SK-N-SH treated with all-trans-retinoic acid at 6 μM for 48 hours (cell line): ENCODE measurements at regions not wholly inside any gene's neighbourhood (a gene's known extent, or its start where the extent isn't known, plus 50 kb on each side); places are given as distances from the start of the nearest gene placed in this dataset.

Source experiments
- ATAC-seq: fragments of 200-7000 bp; cut with Tn5 transposase; 3 replicates; pipeline ENCODE4 v1.9.1; 2020; ENCODE audit warnings: mild to moderate bottlenecking, moderate library complexity
- ARNTL ChIP-seq: fragments of 450-650 bp; formaldehyde crosslinking; IDR thresholded peaks from 2 replicates; pipeline ENCODE4 v1.5.0; 2020; ENCODE audit warnings: low read depth, mild to moderate bottlenecking, moderate library complexity, borderline replicate concordance
- BACH2 ChIP-seq: fragments of 250-450 bp; sonication (Bioruptor Pico); IDR thresholded peaks from 2 replicates; pipeline ENCODE4 v1.9.0; 2021; ENCODE audit warnings: mild to moderate bottlenecking, borderline replicate concordance
- CREB5 ChIP-seq: fragments of 250-450 bp; sonication (Bioruptor Pico); IDR thresholded peaks from 2 replicates; pipeline ENCODE4 v1.5.1; 2020; ENCODE audit warnings: low read depth, mild to moderate bottlenecking, moderate library complexity
- CSDC2 ChIP-seq: fragments of 250-450 bp; sonication (Bioruptor Pico); IDR thresholded peaks from 2 replicates; pipeline ENCODE4 v1.5.0; 2020; ENCODE audit warnings: mild to moderate bottlenecking, moderate library complexity
- CSRNP3 ChIP-seq: fragments of 250-450 bp; sonication (Bioruptor Pico); IDR thresholded peaks from 2 replicates; pipeline ENCODE4 v1.5.1; 2021; ENCODE audit warnings: mild to moderate bottlenecking, moderate library complexity
- ESRRG ChIP-seq: fragments of 250-450 bp; sonication (Bioruptor Pico); IDR thresholded peaks from 2 replicates; pipeline ENCODE4 v1.6.1; 2021; ENCODE audit warnings: mild to moderate bottlenecking
- GLIS3 ChIP-seq: fragments of 250-450 bp; sonication (Bioruptor Pico); IDR thresholded peaks from 2 replicates; pipeline ENCODE4 v1.5.0; 2020; ENCODE audit warnings: mild to moderate bottlenecking, moderate library complexity
- ISL1 ChIP-seq: fragments of 250-450 bp; sonication (Bioruptor Pico); IDR thresholded peaks from 2 replicates; pipeline ENCODE4 v2.1.2; 2022; ENCODE audit warnings: mild to moderate bottlenecking, moderate library complexity
- OSR1 ChIP-seq: fragments of 250-450 bp; sonication (Bioruptor Pico); IDR thresholded peaks from 2 replicates; pipeline ENCODE4 v1.8.0; 2022; ENCODE audit warnings: moderate library complexity, mild to moderate bottlenecking, inconsistent platforms
- PATZ1 ChIP-seq: fragments of 250-450 bp; sonication (Bioruptor Pico); IDR thresholded peaks from 2 replicates; pipeline ENCODE4 v1.8.0; 2020; ENCODE audit warnings: mild to moderate bottlenecking, moderate library complexity, borderline replicate concordance
- POU6F1 ChIP-seq: fragments of 250-450 bp; sonication (Bioruptor Pico); IDR thresholded peaks from 2 replicates; pipeline ENCODE4 v1.8.0; 2021; ENCODE audit warnings: low read depth, mild to moderate bottlenecking, moderate library complexity, borderline replicate concordance
- RARB ChIP-seq: fragments of 250-450 bp; sonication (Bioruptor Pico); IDR thresholded peaks from 2 replicates; pipeline ENCODE4 v1.8.0; 2021; ENCODE audit warnings: mild to moderate bottlenecking, moderate library complexity
- SNAI2 ChIP-seq: fragments of 250-450 bp; sonication (Bioruptor Pico); IDR thresholded peaks from 2 replicates; pipeline ENCODE4 v1.5.0; 2020; ENCODE audit warnings: mild to moderate bottlenecking, moderate library complexity
- TCF4 ChIP-seq: fragments of 250-450 bp; sonication (Bioruptor Pico); IDR thresholded peaks from 2 replicates; pipeline ENCODE4 v1.8.0; 2021; ENCODE audit warnings: mild to moderate bottlenecking, moderate library complexity, borderline replicate concordance
- TOX ChIP-seq: fragments of 250-450 bp; sonication (Bioruptor Pico); IDR thresholded peaks from 2 replicates; pipeline ENCODE4 v1.8.0; 2021; ENCODE audit warnings: mild to moderate bottlenecking, moderate library complexity, borderline replicate concordance
- TSHZ2 ChIP-seq: fragments of 250-450 bp; sonication (Bioruptor Pico); IDR thresholded peaks from 2 replicates; pipeline ENCODE4 v1.5.0; 2020; ENCODE audit warnings: mild to moderate bottlenecking, moderate library complexity
- ZFP3 ChIP-seq: fragments of 250-450 bp; sonication (Bioruptor Pico); IDR thresholded peaks from 2 replicates; pipeline ENCODE4 v1.5.0; 2020; ENCODE audit warnings: mild to moderate bottlenecking, moderate library complexity
- ZNF565 ChIP-seq: fragments of 450-650 bp; formaldehyde crosslinking; conservative IDR thresholded peaks from 2 replicates; pipeline ENCODE4 v1.5.0; 2020; ENCODE audit warnings: low read depth, mild to moderate bottlenecking, moderate library complexity
- ZNF70 ChIP-seq: fragments of 450-650 bp; formaldehyde crosslinking; IDR thresholded peaks from 2 replicates; pipeline ENCODE4 v1.5.0; 2020; ENCODE audit warnings: mild to moderate bottlenecking, moderate library complexity

- TF ChIP-seq CSRNP3 (CRISPR knock-in tag) (no peak), BACH2 (CRISPR knock-in tag) (no peak), TOX (CRISPR knock-in tag) (no peak), ISL1 (CRISPR knock-in tag) (no peak)
Observed at GRCh38 chr2:83756219-83756618, 702.9 kb downstream of the SUCLG1 start (continued).

- no peak for TF ChIP-seq BACH2 (CRISPR knock-in tag)
- no peak for TF ChIP-seq ZNF565 (CRISPR knock-in tag)
- no peak for TF ChIP-seq RARB
- no peak for TF ChIP-seq SNAI2 (CRISPR knock-in tag)
- TF ChIP-seq POU6F1 (CRISPR knock-in tag): no peak
- TF ChIP-seq TCF4 (CRISPR knock-in tag): no peak
- TF ChIP-seq ZFP3 (CRISPR knock-in tag): no peak
- TF ChIP-seq PATZ1 (CRISPR knock-in tag): no peak
- no peak for TF ChIP-seq ESRRG (CRISPR knock-in tag)
- no peak for TF ChIP-seq TSHZ2 (CRISPR knock-in tag)
- TF ChIP-seq CREB5 (CRISPR knock-in tag): no peak
- TF ChIP-seq OSR1 (CRISPR knock-in tag): no peak
- TF ChIP-seq ISL1 (CRISPR knock-in tag): no peak
- TF ChIP-seq, all 23 proteins: peak for 0
- no peak for ATAC-seq
Observed at GRCh38 chr2:83747141-83747540, 711.9 kb downstream of the SUCLG1 start.

- TF ChIP-seq CSDC2 (CRISPR knock-in tag) (no peak), CREB5 (CRISPR knock-in tag) (no peak), CSRNP3 (CRISPR knock-in tag) (no peak), ZNF565 (CRISPR knock-in tag) (no peak), ZNF70 (CRISPR knock-in tag) (no peak), BACH2 (CRISPR knock-in tag) (no peak), RARB (no peak), ZFP3 (CRISPR knock-in tag) (no peak), OSR1 (CRISPR knock-in tag) (no peak), ISL1 (CRISPR knock-in tag) (no peak), ARNTL (CRISPR knock-in tag) (no peak), POU6F1 (CRISPR knock-in tag) (no peak), GLIS3 (CRISPR knock-in tag) (no peak), PATZ1 (CRISPR knock-in tag) (no peak)
- ATAC-seq: no peak
Observed at GRCh38 chr2:83744855-83745254, 714.2 kb downstream of the SUCLG1 start.
